ENCODE measurements at regions not wholly inside any gene's neighbourhood (a gene's known extent, or its start where the extent isn't known, plus 50 kb on each side); places are given as distances from the start of the nearest gene placed in this dataset.
"Not testable (repeated sequence)": the region's sequence is repeated elsewhere in the genome, so short reads cannot be mapped to it uniquely, and the experiment has no call there.

DNA sequence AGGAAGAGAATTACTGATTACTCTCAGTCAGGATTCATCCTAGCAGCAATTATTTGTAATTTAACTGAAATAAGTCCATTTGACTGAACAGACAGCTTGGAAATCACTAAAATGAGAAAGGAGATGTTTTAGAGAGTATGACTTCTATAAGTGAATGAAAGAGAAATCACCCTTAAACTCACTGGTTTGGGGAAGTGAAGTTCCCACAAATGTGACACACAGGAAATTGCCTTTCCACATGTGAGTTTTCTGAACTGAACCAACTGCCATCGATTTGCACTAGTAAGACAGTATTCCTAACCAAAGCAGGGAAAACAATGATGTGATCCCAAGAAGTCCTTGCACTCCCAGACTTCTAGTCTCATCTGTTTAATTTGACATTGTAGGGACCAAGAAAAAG lies 110.5 kb downstream of the FAM72C start:
- not testable (repeated sequence) for TF ChIP-seq CTCF (IDR thresholded peaks at IDR 0.05; ENCODE audit: low read length); EZH2 (IDR thresholded peaks at IDR 0.05; ENCODE audit: borderline replicate concordance, low read length)

Measured in OCI-LY1 (cell line).